Muscle layer of duodenum (tissue), 2 donors: ENCODE measurements at regions not wholly inside any gene's neighbourhood (a gene's known extent, or its start where the extent isn't known, plus 50 kb on each side); places are given as distances from the start of the nearest gene placed in this dataset.

Experiments
- H3K27ac ChIP-seq: one replicate; pipeline ENCODE4 v1.7.0; 2013; ENCODE audit warnings: mild to moderate bottlenecking, low read length
- H3K27me3 ChIP-seq: one replicate; pipeline ENCODE4 v1.7.0; 2013; ENCODE audit warnings: low read depth, mild to moderate bottlenecking, control low read depth, low read length
- H3K36me3 ChIP-seq, 2 donors: one replicate each; pipeline ENCODE4 v1.7.0; 2013; ENCODE audit warnings: low read length in 2 of 2, control low read depth in 1 of 2, mild to moderate bottlenecking in 1 of 2; ENCODE audit not compliant: insufficient read depth in 2 of 2, control insufficient read depth in 1 of 2
- H3K4me1 ChIP-seq, 2 donors: one replicate each; pipeline ENCODE4 v1.7.0; 2013; ENCODE audit warnings: low read length in 2 of 2, mild to moderate bottlenecking in 2 of 2, control low read depth in 1 of 2, moderate library complexity in 1 of 2; ENCODE audit not compliant: insufficient read depth in 2 of 2, control insufficient read depth in 1 of 2
- H3K4me3 ChIP-seq, 2 donors: one replicate each; pipeline ENCODE4 v1.7.0; 2013; ENCODE audit warnings: low read length in 2 of 2, low read depth in 1 of 2, mild to moderate bottlenecking in 1 of 2
- H3K9me3 ChIP-seq, 2 donors: one replicate each; pipeline ENCODE4 v1.7.0; 2013; ENCODE audit warnings: low read length in 2 of 2, control low read depth in 1 of 2, mild to moderate bottlenecking in 1 of 2; ENCODE audit not compliant: control insufficient read depth in 1 of 2
- donor health status: healthy.

- Histone ChIP-seq H3K36me3 (no peaks in the 10 kb centered on the region), H3K27ac (no peak overlapping the region), H3K9me3 (peaks cover 0 to 7% of the 10 kb centered on the region in 2 donors), H3K4me1 (peaks cover 0 to 5% of the 10 kb centered on the region in 2 donors), H3K4me3 (no peak overlapping the region), H3K27me3 (no peaks in the 10 kb centered on the region)
These were observed 119.7 kb downstream of the PSMG1 start for GRCh38 chr21:39063517-39063916.

GRCh38 chr21:39062196-39062595 is 121.1 kb downstream of the PSMG1 start:
- Histone ChIP-seq H3K27me3 (no peaks in the 10 kb centered on the region), H3K36me3 (no peaks in the 10 kb centered on the region), H3K9me3 (peaks cover 0 to 7% of the 10 kb centered on the region in 2 donors), H3K4me3 (no peak overlapping the region), H3K27ac (no peak overlapping the region), H3K4me1 (peaks cover 0 to 6% of the 10 kb centered on the region in 2 donors)

- Histone ChIP-seq H3K27me3 (no peaks in the 10 kb centered on the region), H3K4me3 (no peak overlapping the region), H3K27ac (no peak overlapping the region), H3K36me3 (no peaks in the 10 kb centered on the region), H3K4me1 (peaks cover 0 to 7% of the 10 kb centered on the region in 2 donors), H3K9me3 (peaks cover 0 to 7% of the 10 kb centered on the region in 2 donors)
These were observed 121.5 kb downstream of the PSMG1 start for GRCh38 chr21:39061766-39062165.

- H3K9me3 ChIP-seq, result peaks cover 0 to 7% of the 10 kb centered on the region in 2 donors
- H3K4me1 ChIP-seq, result peaks cover 0 to 4% of the 10 kb centered on the region in 2 donors
- H3K36me3 ChIP-seq, result no peaks in the 10 kb centered on the region
- H3K27ac ChIP-seq, result no peak overlapping the region
- H3K4me3 ChIP-seq, result no peak overlapping the region
- H3K27me3 ChIP-seq, result no peaks in the 10 kb centered on the region
These were observed 122.7 kb downstream of the PSMG1 start for GRCh38 chr21:39060485-39061083.

GRCh38 chr21:39057121-39057520 is 126.1 kb downstream of the PSMG1 start:
- no peaks in the 10 kb centered on the region for H3K9me3 ChIP-seq
- no peak overlapping the region for H3K27ac ChIP-seq
- no peaks in the 10 kb centered on the region for H3K27me3 ChIP-seq
- H3K36me3 ChIP-seq, result no peaks in the 10 kb centered on the region
- no peak overlapping the region for H3K4me3 ChIP-seq
- peaks cover 0 to 4% of the 10 kb centered on the region in 2 donors for H3K4me1 ChIP-seq

GRCh38 chr21:39056636-39057035 is 126.6 kb downstream of the PSMG1 start:
- H3K36me3 ChIP-seq, result no peaks in the 10 kb centered on the region
- H3K9me3 ChIP-seq, result no peaks in the 10 kb centered on the region
- H3K27ac ChIP-seq, result no peak overlapping the region
- H3K4me3 ChIP-seq, result no peak overlapping the region
- H3K4me1 ChIP-seq, result peaks cover 0 to 4% of the 10 kb centered on the region in 2 donors
- no peaks in the 10 kb centered on the region for H3K27me3 ChIP-seq

- no peaks in the 10 kb centered on the region for H3K27me3 ChIP-seq
- H3K36me3 ChIP-seq, result no peaks in the 10 kb centered on the region
- H3K27ac ChIP-seq, result no peak overlapping the region
- H3K4me1 ChIP-seq, result peaks cover 0 to 4% of the 10 kb centered on the region in 2 donors
- no peak overlapping the region for H3K4me3 ChIP-seq
- H3K9me3 ChIP-seq, result no peaks in the 10 kb centered on the region
These were observed 128.0 kb downstream of the PSMG1 start for GRCh38 chr21:39055167-39055767.

- H3K36me3 ChIP-seq, result no peaks in the 10 kb centered on the region
- H3K9me3 ChIP-seq, result no peaks in the 10 kb centered on the region
- H3K27ac ChIP-seq, result no peak overlapping the region
- peaks cover 0 to 4% of the 10 kb centered on the region in 2 donors for H3K4me1 ChIP-seq
- no peaks in the 10 kb centered on the region for H3K27me3 ChIP-seq
- H3K4me3 ChIP-seq, result no peak overlapping the region
These were observed 129.2 kb downstream of the PSMG1 start for GRCh38 chr21:39054066-39054465.

GRCh38 chr21:39053126-39053525 is 130.1 kb downstream of the PSMG1 start:
- Histone ChIP-seq H3K36me3 (no peaks in the 10 kb centered on the region), H3K4me1 (peaks cover 0 to 4% of the 10 kb centered on the region in 2 donors), H3K27me3 (no peaks in the 10 kb centered on the region), H3K9me3 (no peaks in the 10 kb centered on the region), H3K27ac (no peak overlapping the region), H3K4me3 (no peak overlapping the region)

- H3K27ac ChIP-seq, result no peak overlapping the region
- H3K36me3 ChIP-seq, result no peaks in the 10 kb centered on the region
- no peaks in the 10 kb centered on the region for H3K27me3 ChIP-seq
- no peaks in the 10 kb centered on the region for H3K9me3 ChIP-seq
- peaks cover 0 to 4% of the 10 kb centered on the region in 2 donors for H3K4me1 ChIP-seq
- H3K4me3 ChIP-seq, result no peak overlapping the region
These were observed 130.5 kb downstream of the PSMG1 start for GRCh38 chr21:39052718-39053117.

- no peaks in the 10 kb centered on the region for H3K27me3 ChIP-seq
- H3K27ac ChIP-seq, result no peak overlapping the region
- no peaks in the 10 kb centered on the region for H3K9me3 ChIP-seq
- H3K36me3 ChIP-seq, result no peaks in the 10 kb centered on the region
- H3K4me1 ChIP-seq, result no peaks in the 10 kb centered on the region
- H3K4me3 ChIP-seq, result no peak overlapping the region
These were observed 131.7 kb downstream of the PSMG1 start for GRCh38 chr21:39051588-39051949.
